GM21576 (cell line): ENCODE measurements at regions not wholly inside any gene's neighbourhood (a gene's known extent, or its start where the extent isn't known, plus 50 kb on each side); places are given as distances from the start of the nearest gene placed in this dataset.

Experiments
- ATAC-seq: cut with Tn5 transposase; IDR thresholded peaks from one replicate; pipeline ENCODE4 v1.9.1; 2021; ENCODE audit warnings: mild to moderate bottlenecking, moderate library complexity; ENCODE audit not compliant: unreplicated experiment

- no peak for ATAC-seq
Observed at GRCh38 chr5:17882760-17883488, 248.7 kb downstream of the TAF11L14 start.

GRCh38 chr5:17888155-17888554 lies 253.9 kb downstream of the TAF11L14 start:
- ATAC-seq = no peak

GRCh38 chr5:17890501-17890900 lies 256.2 kb downstream of the TAF11L14 start:
- ATAC-seq = no peak

GRCh38 chr5:17891881-17892280 lies 257.6 kb downstream of the TAF11L14 start:
- ATAC-seq = no peak

- no peak for ATAC-seq
Observed at GRCh38 chr5:17893026-17893635, 258.9 kb downstream of the TAF11L14 start.

- no peak for ATAC-seq
Observed at GRCh38 chr5:17895288-17896033, 261.2 kb downstream of the TAF11L14 start.

GRCh38 chr5:17896605-17897004 lies 262.3 kb downstream of the TAF11L14 start:
- ATAC-seq = no peak

GRCh38 chr5:17897776-17898175 lies 263.5 kb downstream of the TAF11L14 start:
- ATAC-seq = no peak

GRCh38 chr5:17898766-17899165 lies 264.5 kb downstream of the TAF11L14 start:
- no peak for ATAC-seq

GRCh38 chr5:17907094-17907493 lies 272.8 kb downstream of the TAF11L14 start:
- no peak for ATAC-seq

GRCh38 chr5:17910318-17910717 lies 276.1 kb downstream of the TAF11L14 start:
- ATAC-seq = peak; percentile 47

GRCh38 chr5:17912794-17913193 lies 278.5 kb downstream of the TAF11L14 start:
- peak; percentile 65 for ATAC-seq

GRCh38 chr5:17916446-17916845 lies 282.2 kb downstream of the TAF11L14 start:
- no peak for ATAC-seq

GRCh38 chr5:17917465-17917864 lies 283.2 kb downstream of the TAF11L14 start:
- no peak for ATAC-seq

- ATAC-seq = no peak
Observed at GRCh38 chr5:17918373-17919104, 284.3 kb downstream of the TAF11L14 start.

GRCh38 chr5:17925276-17925675 lies 291.0 kb downstream of the TAF11L14 start:
- ATAC-seq = no peak

- ATAC-seq = no peak
Observed at GRCh38 chr5:17928581-17928981, 294.3 kb downstream of the TAF11L14 start.

GRCh38 chr5:17929171-17929570 lies 294.9 kb downstream of the TAF11L14 start:
- ATAC-seq = no peak

GRCh38 chr5:17930346-17930745 lies 296.1 kb downstream of the TAF11L14 start:
- ATAC-seq = no peak

GRCh38 chr5:17944046-17944445 lies 309.8 kb downstream of the TAF11L14 start:
- ATAC-seq = no peak

GRCh38 chr5:17947029-17947428 lies 312.8 kb downstream of the TAF11L14 start:
- ATAC-seq = no peak
